Keratinocyte (primary cell): ENCODE measurements at regions not wholly inside any gene's neighbourhood (a gene's known extent, or its start where the extent isn't known, plus 50 kb on each side); places are given as distances from the start of the nearest gene placed in this dataset.

ENCODE experiments used
- CTCF ChIP-seq, 3 experiments: IDR thresholded peaks in 1 of 3; conservative IDR thresholded peaks in 1 of 3; optimal IDR thresholded peaks in 1 of 3; 2 replicates in 2 of 3; 3 replicates in 1 of 3; pipeline versions ENCODE3 to v1.5.1; 2011; ENCODE audit warnings: low read length in 3 of 3, mild to moderate bottlenecking in 3 of 3, moderate library complexity in 2 of 3, control low read depth in 1 of 3, inconsistent platforms in 1 of 3; ENCODE audit not compliant: insufficient read depth in 2 of 3; ENCODE audit errors: extremely low read depth in 1 of 3
- EZH2 ChIP-seq: IDR thresholded peaks from one replicate; pipeline ENCODE4 v1.6.1; 2012; ENCODE audit warnings: inconsistent platforms, mild to moderate bottlenecking, low read length, moderate library complexity

DNA sequence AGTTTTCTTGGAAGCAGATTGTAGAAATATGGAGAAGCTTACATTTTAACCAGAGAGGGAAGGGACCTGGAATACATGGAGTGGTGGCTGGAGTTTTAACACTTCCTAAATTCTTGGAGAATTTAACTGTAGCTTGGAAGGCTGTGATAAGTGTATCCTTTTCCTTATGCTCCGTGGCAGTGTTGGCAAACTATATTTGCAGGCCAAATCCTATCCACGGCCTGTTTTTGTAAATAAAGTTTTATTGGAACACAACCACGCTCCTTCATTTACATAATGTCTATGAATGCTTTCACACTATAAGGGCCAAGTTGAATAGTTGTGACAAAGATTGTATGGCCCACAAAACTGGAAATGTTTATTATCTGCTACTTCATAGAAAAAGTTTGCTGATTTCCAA, 110.6 kb upstream of the MIR17HG start:
- no peak for TF ChIP-seq CTCF (optimal IDR thresholded peaks at IDR 0.05 in 1 of 3, IDR thresholded peaks at IDR 0.05 in 1 of 3, conservative IDR thresholded peaks at IDR 0.05 in 1 of 3; ENCODE audit: extremely low read depth in 1 of 3, insufficient read depth in 2 of 3, low read length in 3 of 3)
- TF ChIP-seq EZH2 = no peak
